ENCODE measurements at regions not wholly inside any gene's neighbourhood (a gene's known extent, or its start where the extent isn't known, plus 50 kb on each side); places are given as distances from the start of the nearest gene placed in this dataset.

DNA sequence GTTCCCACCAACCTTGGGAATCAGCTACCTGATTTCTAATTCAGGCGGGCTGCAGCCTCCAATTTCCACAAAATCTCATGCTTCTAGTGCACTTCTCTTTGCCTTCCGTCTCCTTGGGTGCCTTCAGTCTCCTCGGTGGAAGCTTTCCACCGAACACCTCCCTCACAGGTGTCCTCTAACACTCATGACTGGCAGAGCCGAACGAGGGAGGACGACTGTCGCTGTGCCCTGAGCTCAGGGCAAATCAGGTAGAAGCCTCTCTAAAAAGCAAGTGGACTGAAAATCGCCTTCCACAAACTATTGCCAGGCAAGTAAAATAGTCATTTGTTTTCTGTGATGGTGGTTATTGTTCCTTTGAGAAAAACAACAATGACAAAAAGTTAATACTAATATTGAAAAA is 176.1 kb upstream of the PPARGC1A start:
- H3K36me3 ChIP-seq (ENCODE audit: control insufficient read depth, insufficient read depth, low read length): no peaks in the 10 kb centered on the region
- no peak for DNase-seq (ENCODE audit: extremely low read depth in 1 of 4, low spot score in 3 of 4)
- H3K9ac ChIP-seq (ENCODE audit: insufficient read depth in 1 of 2, low read depth in 2 of 2, low read length in 2 of 2): no peak overlapping the region
- H3K27me3 ChIP-seq (ENCODE audit: control insufficient read depth in 2 of 2, insufficient read depth in 2 of 2, low read length in 2 of 2): no peaks in the 10 kb centered on the region; a peak in 1 of 5 replicates
- H3K4me3 ChIP-seq: no peak overlapping the region
- ChIA-PET POLR2A (interaction anchor here (0.7 kb wide), 1 partner anchor 1610 kb away, joined by 3 read pairs; no protein-coding TSS in a partner anchor), CTCF (ENCODE audit: low intra/inter-chr PET ratio) (no interaction called here)
- BruUV-seq (replicated peaks): no TSS peak
- H3K9me1 ChIP-seq (ENCODE audit: control insufficient read depth, insufficient read depth, low read length): no peaks in the 10 kb centered on the region
- no peak for FAIRE-seq
- in situ Hi-C loops (cut with MboI) (no loop called here), intact Hi-C loops (cut with micrococcal nuclease) (no loop called here)
- no peaks in the 10 kb centered on the region for H3K4me1 ChIP-seq (replicated peaks in 1 of 2; ENCODE audit: control insufficient read depth in 2 of 2, insufficient read depth in 2 of 2, low read length in 2 of 2)
- no peaks in the 10 kb centered on the region for H4K20me1 ChIP-seq (replicated peaks; ENCODE audit: control insufficient read depth, insufficient read depth, low read length)
- no peak overlapping the region for H3K4me2 ChIP-seq (ENCODE audit: insufficient read depth, low read length)
- TF ChIP-seq, protein P1, sequence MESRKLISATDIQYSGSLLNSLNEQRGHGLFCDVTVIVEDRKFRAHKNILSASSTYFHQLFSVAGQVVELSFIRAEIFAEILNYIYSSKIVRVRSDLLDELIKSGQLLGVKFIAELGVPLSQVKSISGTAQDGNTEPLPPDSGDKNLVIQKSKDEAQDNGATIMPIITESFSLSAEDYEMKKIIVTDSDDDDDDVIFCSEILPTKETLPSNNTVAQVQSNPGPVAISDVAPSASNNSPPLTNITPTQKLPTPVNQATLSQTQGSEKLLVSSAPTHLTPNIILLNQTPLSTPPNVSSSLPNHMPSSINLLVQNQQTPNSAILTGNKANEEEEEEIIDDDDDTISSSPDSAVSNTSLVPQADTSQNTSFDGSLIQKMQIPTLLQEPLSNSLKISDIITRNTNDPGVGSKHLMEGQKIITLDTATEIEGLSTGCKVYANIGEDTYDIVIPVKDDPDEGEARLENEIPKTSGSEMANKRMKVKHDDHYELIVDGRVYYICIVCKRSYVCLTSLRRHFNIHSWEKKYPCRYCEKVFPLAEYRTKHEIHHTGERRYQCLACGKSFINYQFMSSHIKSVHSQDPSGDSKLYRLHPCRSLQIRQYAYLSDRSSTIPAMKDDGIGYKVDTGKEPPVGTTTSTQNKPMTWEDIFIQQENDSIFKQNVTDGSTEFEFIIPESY (CRISPR knock-in tag; IDR thresholded peaks at IDR 0.05): no peak
- no peak for TF ChIP-seq YY1 (IDR thresholded peaks at IDR 0.05; ENCODE audit: borderline replicate concordance in 1 of 3, control insufficient read depth in 1 of 3, extremely low read depth in 1 of 3, insufficient read depth in 3 of 3, insufficient read length in 1 of 3, insufficient replicate concordance in 2 of 3, low read depth in 1 of 3, low read length in 2 of 3)
- TF ChIP-seq HNRNPUL1 (IDR thresholded peaks at IDR 0.05; ENCODE audit: low read length): no peak
- TF ChIP-seq RB1 (IDR thresholded peaks at IDR 0.05; ENCODE audit: low read depth): no peak
- TF ChIP-seq, protein P2, sequence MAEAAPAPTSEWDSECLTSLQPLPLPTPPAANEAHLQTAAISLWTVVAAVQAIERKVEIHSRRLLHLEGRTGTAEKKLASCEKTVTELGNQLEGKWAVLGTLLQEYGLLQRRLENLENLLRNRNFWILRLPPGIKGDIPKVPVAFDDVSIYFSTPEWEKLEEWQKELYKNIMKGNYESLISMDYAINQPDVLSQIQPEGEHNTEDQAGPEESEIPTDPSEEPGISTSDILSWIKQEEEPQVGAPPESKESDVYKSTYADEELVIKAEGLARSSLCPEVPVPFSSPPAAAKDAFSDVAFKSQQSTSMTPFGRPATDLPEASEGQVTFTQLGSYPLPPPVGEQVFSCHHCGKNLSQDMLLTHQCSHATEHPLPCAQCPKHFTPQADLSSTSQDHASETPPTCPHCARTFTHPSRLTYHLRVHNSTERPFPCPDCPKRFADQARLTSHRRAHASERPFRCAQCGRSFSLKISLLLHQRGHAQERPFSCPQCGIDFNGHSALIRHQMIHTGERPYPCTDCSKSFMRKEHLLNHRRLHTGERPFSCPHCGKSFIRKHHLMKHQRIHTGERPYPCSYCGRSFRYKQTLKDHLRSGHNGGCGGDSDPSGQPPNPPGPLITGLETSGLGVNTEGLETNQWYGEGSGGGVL (CRISPR knock-in tag; IDR thresholded peaks at IDR 0.05): no peak
- TF ChIP-seq, protein P3, sequence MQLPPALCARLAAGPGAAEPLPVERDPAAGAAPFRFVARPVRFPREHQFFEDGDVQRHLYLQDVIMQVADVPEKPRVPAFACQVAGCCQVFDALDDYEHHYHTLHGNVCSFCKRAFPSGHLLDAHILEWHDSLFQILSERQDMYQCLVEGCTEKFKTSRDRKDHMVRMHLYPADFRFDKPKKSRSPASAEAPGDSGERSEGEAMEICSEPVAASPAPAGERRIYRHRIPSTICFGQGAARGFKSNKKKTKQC (CRISPR knock-in tag; IDR thresholded peaks at IDR 0.05): no peak
- TF ChIP-seq ZNF311 (CRISPR knock-in tag; IDR thresholded peaks at IDR 0.05): no peak
- no peak for TF ChIP-seq GABPB1 (CRISPR knock-in tag; IDR thresholded peaks at IDR 0.05)
- TF ChIP-seq, protein P4, sequence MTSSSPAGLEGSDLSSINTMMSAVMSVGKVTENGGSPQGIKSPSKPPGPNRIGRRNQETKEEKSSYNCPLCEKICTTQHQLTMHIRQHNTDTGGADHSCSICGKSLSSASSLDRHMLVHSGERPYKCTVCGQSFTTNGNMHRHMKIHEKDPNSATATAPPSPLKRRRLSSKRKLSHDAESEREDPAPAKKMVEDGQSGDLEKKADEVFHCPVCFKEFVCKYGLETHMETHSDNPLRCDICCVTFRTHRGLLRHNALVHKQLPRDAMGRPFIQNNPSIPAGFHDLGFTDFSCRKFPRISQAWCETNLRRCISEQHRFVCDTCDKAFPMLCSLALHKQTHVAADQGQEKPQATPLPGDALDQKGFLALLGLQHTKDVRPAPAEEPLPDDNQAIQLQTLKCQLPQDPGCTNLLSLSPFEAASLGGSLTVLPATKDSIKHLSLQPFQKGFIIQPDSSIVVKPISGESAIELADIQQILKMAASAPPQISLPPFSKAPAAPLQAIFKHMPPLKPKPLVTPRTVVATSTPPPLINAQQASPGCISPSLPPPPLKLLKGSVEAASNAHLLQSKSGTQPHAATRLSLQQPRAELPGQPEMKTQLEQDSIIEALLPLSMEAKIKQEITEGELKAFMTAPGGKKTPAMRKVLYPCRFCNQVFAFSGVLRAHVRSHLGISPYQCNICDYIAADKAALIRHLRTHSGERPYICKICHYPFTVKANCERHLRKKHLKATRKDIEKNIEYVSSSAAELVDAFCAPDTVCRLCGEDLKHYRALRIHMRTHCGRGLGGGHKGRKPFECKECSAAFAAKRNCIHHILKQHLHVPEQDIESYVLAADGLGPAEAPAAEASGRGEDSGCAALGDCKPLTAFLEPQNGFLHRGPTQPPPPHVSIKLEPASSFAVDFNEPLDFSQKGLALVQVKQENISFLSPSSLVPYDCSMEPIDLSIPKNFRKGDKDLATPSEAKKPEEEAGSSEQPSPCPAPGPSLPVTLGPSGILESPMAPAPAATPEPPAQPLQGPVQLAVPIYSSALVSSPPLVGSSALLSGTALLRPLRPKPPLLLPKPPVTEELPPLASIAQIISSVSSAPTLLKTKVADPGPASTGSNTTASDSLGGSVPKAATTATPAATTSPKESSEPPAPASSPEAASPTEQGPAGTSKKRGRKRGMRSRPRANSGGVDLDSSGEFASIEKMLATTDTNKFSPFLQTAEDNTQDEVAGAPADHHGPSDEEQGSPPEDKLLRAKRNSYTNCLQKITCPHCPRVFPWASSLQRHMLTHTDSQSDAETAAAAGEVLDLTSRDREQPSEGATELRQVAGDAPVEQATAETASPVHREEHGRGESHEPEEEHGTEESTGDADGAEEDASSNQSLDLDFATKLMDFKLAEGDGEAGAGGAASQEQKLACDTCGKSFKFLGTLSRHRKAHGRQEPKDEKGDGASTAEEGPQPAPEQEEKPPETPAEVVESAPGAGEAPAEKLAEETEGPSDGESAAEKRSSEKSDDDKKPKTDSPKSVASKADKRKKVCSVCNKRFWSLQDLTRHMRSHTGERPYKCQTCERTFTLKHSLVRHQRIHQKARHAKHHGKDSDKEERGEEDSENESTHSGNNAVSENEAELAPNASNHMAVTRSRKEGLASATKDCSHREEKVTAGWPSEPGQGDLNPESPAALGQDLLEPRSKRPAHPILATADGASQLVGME (CRISPR knock-in tag; IDR thresholded peaks at IDR 0.05): no peak
- no peak for TF ChIP-seq ZNF3 (CRISPR knock-in tag; IDR thresholded peaks at IDR 0.05)
- no peak for TF ChIP-seq KDM5B (IDR thresholded peaks at IDR 0.05; ENCODE audit: insufficient replicate concordance, low read depth, low read length)
- TF ChIP-seq MYNN (IDR thresholded peaks at IDR 0.05): no peak
- no peak for TF ChIP-seq MYNN (CRISPR knock-in tag; IDR thresholded peaks at IDR 0.05)
- WGBS (ENCODE audit: insufficient coverage, low coverage, missing lambda C conversion rate): 3% methylated on average over 9 of the region's 9 CpGs
- H3K9me3 ChIP-seq (replicated peaks; ENCODE audit: control insufficient read depth, insufficient read depth, low read depth, low read length): no peaks in the 10 kb centered on the region
- ATAC-seq: no peak
- no peak overlapping the region for H3K27ac ChIP-seq (ENCODE audit: extremely low read depth, low read depth, low read length)
- H2AFZ ChIP-seq (ENCODE audit: low read depth, low read length): no peak overlapping the region
- H3K79me2 ChIP-seq (ENCODE audit: control insufficient read depth, insufficient read depth, low read length): no peaks in the 10 kb centered on the region
